HepG2 (cell line): ENCODE measurements at regions not wholly inside any gene's neighbourhood (a gene's known extent, or its start where the extent isn't known, plus 50 kb on each side); places are given as distances from the start of the nearest gene placed in this dataset.

Source experiments
- ATAC-seq: fragments of 200-7000 bp; cut with Tn5 transposase; 3 replicates; pipeline ENCODE4 v1.9.1; 2020; ENCODE audit warnings: mild to moderate bottlenecking, moderate library complexity
- BruUV-seq: library from RNA; stranded (reverse); fragments of 400-500 nt; replicated peaks from 2 replicates; lab custom pipeline; 2021; lab: Mats Ljungman, UMichigan
- CTCF ChIA-PET: fragments of 300-600 bp; formaldehyde crosslinking; extraction: SDS; loops from one replicate; lab custom pipeline; 2021; ENCODE audit warnings: low total read pairs, inconsistent platforms, low intra/inter-chr PET ratio; lab: Yijun Ruan, JAX
- POLR2A ChIA-PET: fragments of 350-600 bp; sonication (Branson Sonifier 250); formaldehyde crosslinking; loops from one replicate; lab custom pipeline; 2020; ENCODE audit warnings: antibody characterized with exemption, inconsistent platforms; lab: Yijun Ruan, JAX
- DNase-seq: peaks from one replicate; pipeline ENCODE4 v3.0.0-alpha.2; 2015; ENCODE audit warnings: low spot score
- FAIRE-seq: peaks from 3 replicates; lab custom pipeline; 2011; peaks lifted over from hg19 to GRCh38; lab: Jason Lieb, UNC
- H2AFZ ChIP-seq: one replicate; pipeline ENCODE4 v1.6.1; 2011; ENCODE audit warnings: low read length, inconsistent platforms
- H3K27ac ChIP-seq: fragments of 300-600 bp; 3 replicates; pipeline ENCODE4 v1.8.0; 2011; ENCODE audit warnings: mixed run types, mild to moderate bottlenecking, mixed read lengths, low read length, inconsistent platforms; ENCODE audit not compliant: insufficient read depth; ENCODE audit errors: extremely low read length
- H3K27me3 ChIP-seq, 2 experiments: fragments of 200-600 bp in 1 of 2; 2 replicates in 1 of 2; 3 replicates in 1 of 2; pipeline versions ENCODE4 v1.6.0 to v1.8.0; 2011; ENCODE audit warnings: low read length in 2 of 2, mild to moderate bottlenecking in 2 of 2, moderate library complexity in 2 of 2, inconsistent platforms in 1 of 2; ENCODE audit not compliant: insufficient read depth in 2 of 2, control insufficient read depth in 1 of 2
- H3K36me3 ChIP-seq, 2 experiments: fragments of 200-600 bp in 1 of 2; replicated peaks in 1 of 2; 2 replicates in 1 of 2; 3 replicates in 1 of 2; pipeline versions ENCODE4 v1.5.1 to v1.8.0; 2011; ENCODE audit warnings: low read length in 2 of 2, inconsistent platforms in 1 of 2; ENCODE audit not compliant: insufficient read depth in 2 of 2, control insufficient read depth in 1 of 2
- H3K4me1 ChIP-seq: 2 replicates; pipeline ENCODE4 v1.5.1; 2012; ENCODE audit warnings: low read length, inconsistent platforms; ENCODE audit not compliant: insufficient read depth
- H3K4me2 ChIP-seq: 2 replicates; pipeline ENCODE4 v1.6.0; 2011; ENCODE audit warnings: low read depth, low read length, inconsistent platforms
- H3K4me3 ChIP-seq, 3 experiments: fragments of 200-600 bp in 1 of 3; sonication (generic), shearing (Covaris generic) in 1 of 3; replicated peaks in 1 of 3; 2 replicates each; pipeline ENCODE4 v1.5.1; 2011 to 2016; ENCODE audit warnings: low read length in 3 of 3, inconsistent platforms in 2 of 3, low read depth in 2 of 3, mild to moderate bottlenecking in 2 of 3, control low read depth in 1 of 3, mixed read lengths in 1 of 3; ENCODE audit not compliant: insufficient read depth in 1 of 3
- H3K79me2 ChIP-seq: one replicate; pipeline ENCODE4 v1.6.1; 2011; ENCODE audit warnings: low read length, inconsistent platforms; ENCODE audit not compliant: insufficient read depth
- H3K9ac ChIP-seq: 2 replicates; pipeline ENCODE4 v1.6.0; 2011; ENCODE audit warnings: mild to moderate bottlenecking, low read depth, low read length, inconsistent platforms; ENCODE audit not compliant: insufficient read depth
- H3K9me3 ChIP-seq: 2 replicates; pipeline ENCODE4 v1.5.1; 2012; ENCODE audit warnings: mild to moderate bottlenecking, low read length
- H4K20me1 ChIP-seq: 2 replicates; pipeline ENCODE4 v1.6.0; 2011; ENCODE audit warnings: inconsistent platforms, mild to moderate bottlenecking, low read length, moderate library complexity; ENCODE audit not compliant: insufficient read depth
- ETS1 ChIP-seq: sonication (generic); formaldehyde crosslinking; IDR thresholded peaks from 2 replicates; pipeline ENCODE4 v1.4.0; 2020; ENCODE audit warnings: missing genetic modification reagents
- HOXD1 ChIP-seq: sonication (generic); formaldehyde crosslinking; IDR thresholded peaks from 2 replicates; pipeline ENCODE4 v1.5.0; 2020; ENCODE audit warnings: missing genetic modification reagents
- PHF20 ChIP-seq: sonication (generic); formaldehyde crosslinking; IDR thresholded peaks from 2 replicates; pipeline ENCODE4 v1.5.0; 2020; ENCODE audit warnings: mild to moderate bottlenecking, missing genetic modification reagents
- RBFOX2 ChIP-seq: fragments of 200-400 bp; formaldehyde crosslinking; IDR thresholded peaks from 2 replicates; pipeline ENCODE4 v1.6.1; 2017; ENCODE audit warnings: low read depth, mild to moderate bottlenecking, low read length
- SNAI1 ChIP-seq: sonication (generic); formaldehyde crosslinking; IDR thresholded peaks from 2 replicates; pipeline ENCODE4 v1.5.0; 2020; ENCODE audit warnings: mild to moderate bottlenecking, missing genetic modification reagents, borderline replicate concordance
- SP140L ChIP-seq: sonication (generic); formaldehyde crosslinking; IDR thresholded peaks from 2 replicates; pipeline ENCODE4 v1.4.0; 2020; ENCODE audit warnings: missing genetic modification reagents, borderline replicate concordance
- ZFP62 ChIP-seq: sonication (generic); formaldehyde crosslinking; IDR thresholded peaks from 2 replicates; pipeline ENCODE4 v1.4.0; 2020; ENCODE audit warnings: missing genetic modification reagents
- ZNF124 ChIP-seq: sonication (generic); formaldehyde crosslinking; IDR thresholded peaks from 2 replicates; pipeline ENCODE4 v1.4.0; 2020; ENCODE audit warnings: missing genetic modification reagents
- ZNF292 ChIP-seq: sonication (generic); formaldehyde crosslinking; IDR thresholded peaks from 2 replicates; pipeline ENCODE4 v1.8.1; 2022; ENCODE audit warnings: mild to moderate bottlenecking, low read depth, missing genetic modification reagents, borderline replicate concordance
- ZNF329 ChIP-seq: sonication (generic); formaldehyde crosslinking; IDR thresholded peaks from 2 replicates; pipeline ENCODE4 v1.9.0; 2021; ENCODE audit warnings: low read depth, mild to moderate bottlenecking, missing genetic modification reagents
- ZNF510 ChIP-seq: sonication (generic); formaldehyde crosslinking; IDR thresholded peaks from 2 replicates; pipeline ENCODE4 v1.4.0; 2020; ENCODE audit warnings: low read depth, mild to moderate bottlenecking, missing genetic modification reagents
- ZNF570 ChIP-seq: sonication (generic); formaldehyde crosslinking; IDR thresholded peaks from 2 replicates; pipeline ENCODE4 v1.4.0; 2020; ENCODE audit warnings: mild to moderate bottlenecking, missing genetic modification reagents, borderline replicate concordance
- ZNF678 ChIP-seq: sonication (generic); formaldehyde crosslinking; IDR thresholded peaks from 2 replicates; pipeline ENCODE4 v1.4.0; 2020; ENCODE audit warnings: mild to moderate bottlenecking, missing genetic modification reagents
- WGBS: methylation state at CpG from one replicate; pipeline ENCODE4 v1.1.6; 2017; ENCODE audit warnings: low lambda C conversion rate; 5-methylcytosine and 5-hydroxymethylcytosine counted together
- in situ Hi-C: cut with HindIII; loops from 2 replicates; pipeline ENCODE4 v1.10.0; 2017; ENCODE audit warnings: low pct_unique_long_range_greater_than_20kb; ENCODE audit not compliant: extremely low pct_ligation_motif_present
- intact Hi-C: fragments of 100-400 bp; cut with micrococcal nuclease; formaldehyde crosslinking; loops from one replicate; pipeline ENCODE4 v1.10.0; 2022; ENCODE audit not compliant: unreplicated experiment
- TF ChIP-seq, protein P1 (sequence below): sonication (generic); formaldehyde crosslinking; IDR thresholded peaks from 2 replicates; pipeline ENCODE4 v1.4.0; 2020; ENCODE audit warnings: missing genetic modification reagents
- TF ChIP-seq, protein P2 (sequence below): sonication (generic); formaldehyde crosslinking; IDR thresholded peaks from 2 replicates; pipeline ENCODE4 v1.5.0; 2020; ENCODE audit warnings: missing genetic modification reagents, mild to moderate bottlenecking, borderline replicate concordance
- TF ChIP-seq, protein P3 (sequence below): sonication (generic); formaldehyde crosslinking; IDR thresholded peaks from 2 replicates; pipeline ENCODE4 v1.5.1; 2020; ENCODE audit warnings: mild to moderate bottlenecking, moderate library complexity, missing genetic modification reagents
- TF ChIP-seq, protein P4 (sequence below): IDR thresholded peaks from 2 replicates; pipeline ENCODE4 v1.6.1; 2016; ENCODE audit warnings: missing genetic modification reagents, missing compliant biosample characterization

GRCh38 chr4:13881892-13882291 is 254.4 kb upstream of the BOD1L1 start:
- Histone ChIP-seq H3K36me3 (no peaks in the 10 kb centered on the region), H3K79me2 (no peaks in the 10 kb centered on the region), H3K27me3 (no peaks in the 10 kb centered on the region), H3K4me1 (no peaks in the 10 kb centered on the region), H3K9me3 (peaks cover 46% of the 10 kb centered on the region; the same call in 1 of the 2 replicates), H3K9ac (no peak overlapping the region), H2AFZ (no peak overlapping the region), H4K20me1 (no peaks in the 10 kb centered on the region), H3K4me3 (no peak overlapping the region), H3K4me2 (no peak overlapping the region), H3K27ac (no peak overlapping the region)
- no TSS peak for BruUV-seq
- DNase-seq (no peak), FAIRE-seq (no peak), ATAC-seq (no peak)
- POLR2A ChIA-PET: no interaction called here
- CTCF ChIA-PET: no interaction called here
- in situ Hi-C loops: no loop called here
- 53% methylated on average over 4 of the region's 4 CpGs for WGBS
- TF ChIP-seq HOXD1 (CRISPR knock-in tag) (no peak), SP140L (CRISPR knock-in tag) (no peak), SNAI1 (CRISPR knock-in tag) (no peak), ZFP62 (CRISPR knock-in tag) (no peak), ZNF292 (CRISPR knock-in tag) (no peak), ZNF678 (no peak), ZNF510 (CRISPR knock-in tag) (no peak), PHF20 (no peak), ZNF570 (CRISPR knock-in tag) (no peak), ETS1 (CRISPR knock-in tag) (no peak), ZNF124 (no peak), RBFOX2 (no peak), ZNF329 (CRISPR knock-in tag) (no peak)
- TF ChIP-seq, protein P1, sequence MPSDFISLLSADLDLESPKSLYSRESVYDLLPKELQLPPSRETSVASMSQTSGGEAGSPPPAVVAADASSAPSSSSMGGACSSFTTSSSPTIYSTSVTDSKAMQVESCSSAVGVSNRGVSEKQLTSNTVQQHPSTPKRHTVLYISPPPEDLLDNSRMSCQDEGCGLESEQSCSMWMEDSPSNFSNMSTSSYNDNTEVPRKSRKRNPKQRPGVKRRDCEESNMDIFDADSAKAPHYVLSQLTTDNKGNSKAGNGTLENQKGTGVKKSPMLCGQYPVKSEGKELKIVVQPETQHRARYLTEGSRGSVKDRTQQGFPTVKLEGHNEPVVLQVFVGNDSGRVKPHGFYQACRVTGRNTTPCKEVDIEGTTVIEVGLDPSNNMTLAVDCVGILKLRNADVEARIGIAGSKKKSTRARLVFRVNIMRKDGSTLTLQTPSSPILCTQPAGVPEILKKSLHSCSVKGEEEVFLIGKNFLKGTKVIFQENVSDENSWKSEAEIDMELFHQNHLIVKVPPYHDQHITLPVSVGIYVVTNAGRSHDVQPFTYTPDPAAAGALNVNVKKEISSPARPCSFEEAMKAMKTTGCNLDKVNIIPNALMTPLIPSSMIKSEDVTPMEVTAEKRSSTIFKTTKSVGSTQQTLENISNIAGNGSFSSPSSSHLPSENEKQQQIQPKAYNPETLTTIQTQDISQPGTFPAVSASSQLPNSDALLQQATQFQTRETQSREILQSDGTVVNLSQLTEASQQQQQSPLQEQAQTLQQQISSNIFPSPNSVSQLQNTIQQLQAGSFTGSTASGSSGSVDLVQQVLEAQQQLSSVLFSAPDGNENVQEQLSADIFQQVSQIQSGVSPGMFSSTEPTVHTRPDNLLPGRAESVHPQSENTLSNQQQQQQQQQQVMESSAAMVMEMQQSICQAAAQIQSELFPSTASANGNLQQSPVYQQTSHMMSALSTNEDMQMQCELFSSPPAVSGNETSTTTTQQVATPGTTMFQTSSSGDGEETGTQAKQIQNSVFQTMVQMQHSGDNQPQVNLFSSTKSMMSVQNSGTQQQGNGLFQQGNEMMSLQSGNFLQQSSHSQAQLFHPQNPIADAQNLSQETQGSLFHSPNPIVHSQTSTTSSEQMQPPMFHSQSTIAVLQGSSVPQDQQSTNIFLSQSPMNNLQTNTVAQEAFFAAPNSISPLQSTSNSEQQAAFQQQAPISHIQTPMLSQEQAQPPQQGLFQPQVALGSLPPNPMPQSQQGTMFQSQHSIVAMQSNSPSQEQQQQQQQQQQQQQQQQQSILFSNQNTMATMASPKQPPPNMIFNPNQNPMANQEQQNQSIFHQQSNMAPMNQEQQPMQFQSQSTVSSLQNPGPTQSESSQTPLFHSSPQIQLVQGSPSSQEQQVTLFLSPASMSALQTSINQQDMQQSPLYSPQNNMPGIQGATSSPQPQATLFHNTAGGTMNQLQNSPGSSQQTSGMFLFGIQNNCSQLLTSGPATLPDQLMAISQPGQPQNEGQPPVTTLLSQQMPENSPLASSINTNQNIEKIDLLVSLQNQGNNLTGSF (CRISPR knock-in tag): no peak
- TF ChIP-seq, protein P2, sequence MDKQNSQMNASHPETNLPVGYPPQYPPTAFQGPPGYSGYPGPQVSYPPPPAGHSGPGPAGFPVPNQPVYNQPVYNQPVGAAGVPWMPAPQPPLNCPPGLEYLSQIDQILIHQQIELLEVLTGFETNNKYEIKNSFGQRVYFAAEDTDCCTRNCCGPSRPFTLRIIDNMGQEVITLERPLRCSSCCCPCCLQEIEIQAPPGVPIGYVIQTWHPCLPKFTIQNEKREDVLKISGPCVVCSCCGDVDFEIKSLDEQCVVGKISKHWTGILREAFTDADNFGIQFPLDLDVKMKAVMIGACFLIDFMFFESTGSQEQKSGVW: no peak
- TF ChIP-seq, protein P3, sequence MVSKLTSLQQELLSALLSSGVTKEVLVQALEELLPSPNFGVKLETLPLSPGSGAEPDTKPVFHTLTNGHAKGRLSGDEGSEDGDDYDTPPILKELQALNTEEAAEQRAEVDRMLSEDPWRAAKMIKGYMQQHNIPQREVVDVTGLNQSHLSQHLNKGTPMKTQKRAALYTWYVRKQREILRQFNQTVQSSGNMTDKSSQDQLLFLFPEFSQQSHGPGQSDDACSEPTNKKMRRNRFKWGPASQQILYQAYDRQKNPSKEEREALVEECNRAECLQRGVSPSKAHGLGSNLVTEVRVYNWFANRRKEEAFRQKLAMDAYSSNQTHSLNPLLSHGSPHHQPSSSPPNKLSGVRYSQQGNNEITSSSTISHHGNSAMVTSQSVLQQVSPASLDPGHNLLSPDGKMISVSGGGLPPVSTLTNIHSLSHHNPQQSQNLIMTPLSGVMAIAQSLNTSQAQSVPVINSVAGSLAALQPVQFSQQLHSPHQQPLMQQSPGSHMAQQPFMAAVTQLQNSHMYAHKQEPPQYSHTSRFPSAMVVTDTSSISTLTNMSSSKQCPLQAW (CRISPR knock-in tag): no peak
- TF ChIP-seq, protein P4, sequence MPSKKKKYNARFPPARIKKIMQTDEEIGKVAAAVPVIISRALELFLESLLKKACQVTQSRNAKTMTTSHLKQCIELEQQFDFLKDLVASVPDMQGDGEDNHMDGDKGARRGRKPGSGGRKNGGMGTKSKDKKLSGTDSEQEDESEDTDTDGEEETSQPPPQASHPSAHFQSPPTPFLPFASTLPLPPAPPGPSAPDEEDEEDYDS: no peak
- intact Hi-C loops: no loop called here
